ENCODE measurements at regions not wholly inside any gene's neighbourhood (a gene's known extent, or its start where the extent isn't known, plus 50 kb on each side); places are given as distances from the start of the nearest gene placed in this dataset.

DNA sequence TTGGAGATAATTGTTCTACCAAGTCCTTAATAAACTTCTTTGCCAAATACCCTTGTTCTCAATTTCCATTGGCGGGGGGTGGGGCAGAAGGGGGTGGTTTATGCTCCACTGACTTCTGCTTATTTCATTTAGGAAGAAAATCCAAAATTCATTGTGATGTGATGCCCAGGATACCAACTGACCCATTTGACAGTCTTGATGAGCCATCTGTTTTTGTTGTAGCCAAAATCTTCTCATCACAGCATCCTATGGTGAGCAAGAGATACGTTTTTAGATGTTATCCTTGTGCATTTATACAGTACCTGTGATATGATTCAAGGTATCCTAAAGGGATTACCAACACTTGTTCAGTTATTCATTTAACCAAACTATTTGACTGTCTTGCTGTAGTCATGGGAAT, 108.5 kb upstream of the BMP5 start:
- no peak for TF ChIP-seq E2F1 (CRISPR knock-in tag; IDR thresholded peaks at IDR 0.05)
- TF ChIP-seq ATF1 (CRISPR knock-in tag; IDR thresholded peaks at IDR 0.05): no peak
- TF ChIP-seq, protein P1, sequence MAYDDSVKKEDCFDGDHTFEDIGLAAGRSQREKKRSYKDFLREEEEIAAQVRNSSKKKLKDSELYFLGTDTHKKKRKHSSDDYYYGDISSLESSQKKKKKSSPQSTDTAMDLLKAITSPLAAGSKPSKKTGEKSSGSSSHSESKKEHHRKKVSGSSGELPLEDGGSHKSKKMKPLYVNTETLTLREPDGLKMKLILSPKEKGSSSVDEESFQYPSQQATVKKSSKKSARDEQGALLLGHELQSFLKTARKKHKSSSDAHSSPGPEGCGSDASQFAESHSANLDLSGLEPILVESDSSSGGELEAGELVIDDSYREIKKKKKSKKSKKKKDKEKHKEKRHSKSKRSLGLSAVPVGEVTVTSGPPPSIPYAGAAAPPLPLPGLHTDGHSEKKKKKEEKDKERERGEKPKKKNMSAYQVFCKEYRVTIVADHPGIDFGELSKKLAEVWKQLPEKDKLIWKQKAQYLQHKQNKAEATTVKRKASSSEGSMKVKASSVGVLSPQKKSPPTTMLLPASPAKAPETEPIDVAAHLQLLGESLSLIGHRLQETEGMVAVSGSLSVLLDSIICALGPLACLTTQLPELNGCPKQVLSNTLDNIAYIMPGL (CRISPR knock-in tag; IDR thresholded peaks at IDR 0.05): no peak
- TF ChIP-seq, protein P2, sequence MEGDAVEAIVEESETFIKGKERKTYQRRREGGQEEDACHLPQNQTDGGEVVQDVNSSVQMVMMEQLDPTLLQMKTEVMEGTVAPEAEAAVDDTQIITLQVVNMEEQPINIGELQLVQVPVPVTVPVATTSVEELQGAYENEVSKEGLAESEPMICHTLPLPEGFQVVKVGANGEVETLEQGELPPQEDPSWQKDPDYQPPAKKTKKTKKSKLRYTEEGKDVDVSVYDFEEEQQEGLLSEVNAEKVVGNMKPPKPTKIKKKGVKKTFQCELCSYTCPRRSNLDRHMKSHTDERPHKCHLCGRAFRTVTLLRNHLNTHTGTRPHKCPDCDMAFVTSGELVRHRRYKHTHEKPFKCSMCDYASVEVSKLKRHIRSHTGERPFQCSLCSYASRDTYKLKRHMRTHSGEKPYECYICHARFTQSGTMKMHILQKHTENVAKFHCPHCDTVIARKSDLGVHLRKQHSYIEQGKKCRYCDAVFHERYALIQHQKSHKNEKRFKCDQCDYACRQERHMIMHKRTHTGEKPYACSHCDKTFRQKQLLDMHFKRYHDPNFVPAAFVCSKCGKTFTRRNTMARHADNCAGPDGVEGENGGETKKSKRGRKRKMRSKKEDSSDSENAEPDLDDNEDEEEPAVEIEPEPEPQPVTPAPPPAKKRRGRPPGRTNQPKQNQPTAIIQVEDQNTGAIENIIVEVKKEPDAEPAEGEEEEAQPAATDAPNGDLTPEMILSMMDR (IDR thresholded peaks at IDR 0.05): no peak
- TF ChIP-seq NFYB (CRISPR knock-in tag; conservative IDR thresholded peaks at IDR 0.05; ENCODE audit: low read depth): no peak
- TF ChIP-seq KAT7 (CRISPR knock-in tag; IDR thresholded peaks at IDR 0.05; ENCODE audit: borderline replicate concordance): no peak
- no peak for TF ChIP-seq JUN (CRISPR knock-in tag; IDR thresholded peaks at IDR 0.05)
- TF ChIP-seq TEAD4 (CRISPR knock-in tag; IDR thresholded peaks at IDR 0.05): no peak
- no peak for TF ChIP-seq ZMAT4 (CRISPR knock-in tag; IDR thresholded peaks at IDR 0.05)

Measured in WTC11 (cell line).